Astrocyte (in vitro differentiated cells and primary cell): ENCODE measurements at regions not wholly inside any gene's neighbourhood (a gene's known extent, or its start where the extent isn't known, plus 50 kb on each side); places are given as distances from the start of the nearest gene placed in this dataset.

Experiments used
- DNase-seq: peaks from one replicate; pipeline ENCODE4 v3.0.0-alpha.2; 2010; ENCODE audit warnings: low read depth
- FAIRE-seq: peaks from 2 replicates; lab custom pipeline; 2011; peaks lifted over from hg19 to GRCh38; lab: Jason Lieb, UNC
- H2AFZ ChIP-seq: 2 replicates; pipeline ENCODE4 v1.6.0; 2012; ENCODE audit warnings: low read depth, low read length, inconsistent platforms
- H3K27ac ChIP-seq: 2 replicates; pipeline ENCODE4 v1.5.1; 2011; ENCODE audit warnings: low read depth, low read length, inconsistent platforms
- H3K27me3 ChIP-seq: 2 replicates; pipeline ENCODE4 v1.6.0; 2011; ENCODE audit warnings: low read length, inconsistent platforms; ENCODE audit not compliant: insufficient read depth
- H3K36me3 ChIP-seq: 2 replicates; pipeline ENCODE4 v1.5.1; 2011; ENCODE audit warnings: low read length, inconsistent platforms; ENCODE audit not compliant: insufficient read depth
- H3K4me1 ChIP-seq: 2 replicates; pipeline ENCODE4 v1.5.1; 2011; ENCODE audit warnings: low read length, inconsistent platforms; ENCODE audit not compliant: insufficient read depth
- H3K4me2 ChIP-seq: 2 replicates; pipeline ENCODE4 v1.6.0; 2012; ENCODE audit warnings: low read length, inconsistent platforms
- H3K4me3 ChIP-seq: 2 replicates; pipeline ENCODE4 v1.5.1; 2011; ENCODE audit warnings: low read depth, mild to moderate bottlenecking, low read length, inconsistent platforms; ENCODE audit not compliant: insufficient read depth
- H3K79me2 ChIP-seq: 2 replicates; pipeline ENCODE4 v1.6.0; 2012; ENCODE audit warnings: mild to moderate bottlenecking, low read length, inconsistent platforms; ENCODE audit not compliant: insufficient read depth
- H3K9ac ChIP-seq: 2 replicates; pipeline ENCODE4 v1.6.0; 2012; ENCODE audit warnings: mild to moderate bottlenecking, low read length, inconsistent platforms
- H3K9me3 ChIP-seq: 2 replicates; pipeline ENCODE4 v1.5.1; 2012; ENCODE audit warnings: low read depth, mild to moderate bottlenecking, low read length, inconsistent platforms; ENCODE audit not compliant: insufficient read depth
- H4K20me1 ChIP-seq: 2 replicates; pipeline ENCODE4 v1.6.0; 2012; ENCODE audit warnings: low read length, inconsistent platforms; ENCODE audit not compliant: insufficient read depth
- H3K27ac Mint-ChIP-seq: one replicate; pipeline ENCODE4 v1.8.0; 2021; ENCODE audit warnings: mild to moderate bottlenecking, mixed read lengths; ENCODE audit not compliant: unreplicated experiment
- H3K27me3 Mint-ChIP-seq: one replicate; pipeline ENCODE4 v1.8.0; 2021; ENCODE audit warnings: low read depth, mixed read lengths; ENCODE audit not compliant: unreplicated experiment
- H3K36me3 Mint-ChIP-seq: one replicate; pipeline ENCODE4 v1.8.0; 2021; ENCODE audit warnings: low read depth, mixed read lengths; ENCODE audit not compliant: unreplicated experiment
- H3K4me1 Mint-ChIP-seq: one replicate; pipeline ENCODE4 v1.8.0; 2021; ENCODE audit warnings: low read depth, mixed read lengths; ENCODE audit not compliant: unreplicated experiment
- H3K4me3 Mint-ChIP-seq: one replicate; pipeline ENCODE4 v1.8.0; 2021; ENCODE audit warnings: mild to moderate bottlenecking, moderate library complexity, mixed read lengths; ENCODE audit not compliant: unreplicated experiment
- H3K9me3 Mint-ChIP-seq: one replicate; pipeline ENCODE4 v1.8.0; 2021; ENCODE audit warnings: mild to moderate bottlenecking, mixed read lengths; ENCODE audit not compliant: unreplicated experiment
- EZH2 ChIP-seq: IDR thresholded peaks from 2 replicates; pipeline ENCODE4 v1.6.1; 2012; ENCODE audit warnings: mild to moderate bottlenecking, low read length, inconsistent platforms; ENCODE audit not compliant: insufficient read depth
- TF ChIP-seq, protein P1 (sequence below): IDR thresholded peaks from 2 replicates; pipeline ENCODE4 v1.5.1; 2011; ENCODE audit warnings: low read depth, mild to moderate bottlenecking, inconsistent platforms, low read length, moderate library complexity; ENCODE audit not compliant: insufficient read depth

DNA sequence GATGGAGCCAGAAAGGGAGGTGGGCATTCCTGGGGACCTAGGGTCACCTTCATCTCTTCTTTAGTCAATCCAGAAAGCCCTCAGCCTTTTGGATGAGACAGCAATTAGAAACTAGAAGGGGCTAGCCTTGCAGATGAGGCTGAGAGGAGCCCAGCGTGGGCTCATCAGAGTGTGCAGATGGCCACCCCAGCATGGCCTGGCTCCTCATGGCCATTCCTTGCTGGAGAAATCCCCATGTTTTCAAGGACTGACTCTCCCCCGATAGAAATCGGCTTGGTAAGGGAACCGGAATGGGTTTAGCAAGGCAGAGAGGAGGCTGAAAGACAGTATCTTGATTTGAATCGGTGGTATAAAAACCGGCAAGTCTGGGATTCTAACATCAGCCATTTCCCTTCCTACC is 274.6 kb downstream of the BUD13 start:
- no peak for FAIRE-seq
- Histone ChIP-seq H4K20me1 (no peaks in the 10 kb centered on the region), H3K36me3 (no peaks in the 10 kb centered on the region), H3K9ac (no peak overlapping the region), H2AFZ (no peak overlapping the region), H3K4me1 (no peaks in the 10 kb centered on the region), H3K4me2 (no peak overlapping the region), H3K4me3 (no peak overlapping the region), H3K27ac (no peak overlapping the region), H3K9me3 (no peaks in the 10 kb centered on the region), H3K79me2 (no peaks in the 10 kb centered on the region), H3K27me3 (peaks cover 26% of the 10 kb centered on the region)
- Mint-ChIP-seq H3K36me3 (no peaks in the 10 kb centered on the region), H3K4me3 (no peak overlapping the region), H3K9me3 (no peaks in the 10 kb centered on the region), H3K27me3 (peaks cover 61% of the 10 kb centered on the region), H3K27ac (no peak overlapping the region), H3K4me1 (no peaks in the 10 kb centered on the region)
- TF ChIP-seq, protein P1, sequence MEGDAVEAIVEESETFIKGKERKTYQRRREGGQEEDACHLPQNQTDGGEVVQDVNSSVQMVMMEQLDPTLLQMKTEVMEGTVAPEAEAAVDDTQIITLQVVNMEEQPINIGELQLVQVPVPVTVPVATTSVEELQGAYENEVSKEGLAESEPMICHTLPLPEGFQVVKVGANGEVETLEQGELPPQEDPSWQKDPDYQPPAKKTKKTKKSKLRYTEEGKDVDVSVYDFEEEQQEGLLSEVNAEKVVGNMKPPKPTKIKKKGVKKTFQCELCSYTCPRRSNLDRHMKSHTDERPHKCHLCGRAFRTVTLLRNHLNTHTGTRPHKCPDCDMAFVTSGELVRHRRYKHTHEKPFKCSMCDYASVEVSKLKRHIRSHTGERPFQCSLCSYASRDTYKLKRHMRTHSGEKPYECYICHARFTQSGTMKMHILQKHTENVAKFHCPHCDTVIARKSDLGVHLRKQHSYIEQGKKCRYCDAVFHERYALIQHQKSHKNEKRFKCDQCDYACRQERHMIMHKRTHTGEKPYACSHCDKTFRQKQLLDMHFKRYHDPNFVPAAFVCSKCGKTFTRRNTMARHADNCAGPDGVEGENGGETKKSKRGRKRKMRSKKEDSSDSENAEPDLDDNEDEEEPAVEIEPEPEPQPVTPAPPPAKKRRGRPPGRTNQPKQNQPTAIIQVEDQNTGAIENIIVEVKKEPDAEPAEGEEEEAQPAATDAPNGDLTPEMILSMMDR, result no peak
- no peak for TF ChIP-seq EZH2
- DNase-seq, result no peak

- Histone ChIP-seq H4K20me1 (no peaks in the 10 kb centered on the region), H3K27me3 (peaks cover 7% of the 10 kb centered on the region), H3K4me3 (no peak overlapping the region), H3K79me2 (no peaks in the 10 kb centered on the region), H3K4me2 (no peak overlapping the region), H3K9me3 (no peaks in the 10 kb centered on the region), H3K4me1 (no peaks in the 10 kb centered on the region), H3K27ac (no peak overlapping the region), H3K36me3 (no peaks in the 10 kb centered on the region), H3K9ac (no peak overlapping the region), H2AFZ (no peak overlapping the region)
- H3K4me3 Mint-ChIP-seq, result no peak overlapping the region
- TF ChIP-seq, protein P1, result no peak
- no peak for TF ChIP-seq EZH2
- no peak overlapping the region for H3K27ac Mint-ChIP-seq
- H3K36me3 Mint-ChIP-seq, result peaks cover 3% of the 10 kb centered on the region
- H3K4me1 Mint-ChIP-seq, result no peaks in the 10 kb centered on the region
- DNase-seq, result no peak
- peaks cover 43% of the 10 kb centered on the region for H3K27me3 Mint-ChIP-seq
- FAIRE-seq, result no peak
- peaks cover 2% of the 10 kb centered on the region for H3K9me3 Mint-ChIP-seq
Observed at GRCh38 chr11:116492600-116492999, 280.2 kb downstream of the BUD13 start.

DNA sequence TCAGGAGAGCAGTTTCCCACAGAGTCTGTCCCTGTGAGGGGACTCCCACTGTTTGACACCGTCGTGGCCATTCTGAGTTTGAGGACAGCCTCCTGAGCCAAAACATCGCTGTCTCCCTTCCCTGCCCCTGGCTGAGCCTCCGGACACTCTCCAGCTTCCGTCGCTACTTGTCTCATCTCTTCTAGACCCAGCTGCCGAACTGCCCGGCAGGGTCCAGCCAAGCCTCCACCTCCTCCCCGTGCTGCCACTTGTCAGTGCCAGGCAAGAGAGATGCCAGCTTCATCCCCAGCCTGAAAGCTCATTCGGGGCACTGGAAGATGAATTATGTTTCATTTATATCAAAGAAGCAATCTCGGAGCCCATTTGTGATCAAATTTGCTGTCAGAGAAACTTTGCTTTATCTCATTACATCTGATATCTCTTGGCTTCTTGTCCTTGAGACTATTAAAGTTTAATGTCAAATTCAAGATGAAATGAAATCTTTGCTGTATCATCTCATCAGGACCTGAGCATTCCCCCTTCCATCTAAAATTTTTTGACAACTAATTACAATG is 283.9 kb downstream of the BUD13 start:
- no peak overlapping the region for H3K4me3 ChIP-seq
- H3K36me3 ChIP-seq, result no peaks in the 10 kb centered on the region
- Mint-ChIP-seq H3K9me3 (peaks cover 4% of the 10 kb centered on the region), H3K27me3 (peaks cover 56% of the 10 kb centered on the region), H3K4me3 (no peak overlapping the region), H3K36me3 (peaks cover 3% of the 10 kb centered on the region), H3K4me1 (no peaks in the 10 kb centered on the region), H3K27ac (no peak overlapping the region)
- H2AFZ ChIP-seq, result no peak overlapping the region
- H3K9ac ChIP-seq, result no peak overlapping the region
- DNase-seq (no peak), FAIRE-seq (no peak)
- no peaks in the 10 kb centered on the region for H4K20me1 ChIP-seq
- TF ChIP-seq EZH2, result no peak
- TF ChIP-seq, protein P1, result no peak
- H3K9me3 ChIP-seq, result no peaks in the 10 kb centered on the region
- H3K27me3 ChIP-seq, result peaks cover 10% of the 10 kb centered on the region
- H3K4me1 ChIP-seq, result no peaks in the 10 kb centered on the region
- no peak overlapping the region for H3K4me2 ChIP-seq
- H3K79me2 ChIP-seq, result no peaks in the 10 kb centered on the region
- no peak overlapping the region for H3K27ac ChIP-seq
